ENCODE measurements at regions not wholly inside any gene's neighbourhood (a gene's known extent, or its start where the extent isn't known, plus 50 kb on each side); places are given as distances from the start of the nearest gene placed in this dataset.

GRCh38 chr2:824524-824923 is 126.1 kb upstream of the SNTG2 start:
- DNase-seq = no peak

GRCh38 chr2:821546-821945 is 129.1 kb upstream of the SNTG2 start:
- DNase-seq = no peak

GRCh38 chr2:819601-820000 is 131.0 kb upstream of the SNTG2 start:
- DNase-seq = no peak

- no peak for DNase-seq
Measured at GRCh38 chr2:819121-819520, 131.5 kb upstream of the SNTG2 start.

- DNase-seq = no peak
Measured at GRCh38 chr2:817336-818015, 133.2 kb upstream of the SNTG2 start.

GRCh38 chr2:816278-816677 is 134.4 kb upstream of the SNTG2 start:
- DNase-seq = no peak

GRCh38 chr2:810397-810796 is 133.2 kb upstream of the TMEM18 start:
- DNase-seq = no peak

GRCh38 chr2:807300-807699 is 130.1 kb upstream of the TMEM18 start:
- no peak for DNase-seq

- DNase-seq = no peak
Measured at GRCh38 chr2:805664-806063, 128.5 kb upstream of the TMEM18 start.

GRCh38 chr2:797993-798392 is 120.8 kb upstream of the TMEM18 start:
- DNase-seq = no peak

- DNase-seq = no peak
Measured at GRCh38 chr2:797556-797955, 120.3 kb upstream of the TMEM18 start.

- DNase-seq = no peak
Measured at GRCh38 chr2:796141-796985, 119.2 kb upstream of the TMEM18 start.

- no peak for DNase-seq
Measured at GRCh38 chr2:795531-796041, 118.4 kb upstream of the TMEM18 start.

- DNase-seq = no peak
Measured at GRCh38 chr2:794554-795241, 117.5 kb upstream of the TMEM18 start.

GRCh38 chr2:793236-793635 is 116.0 kb upstream of the TMEM18 start:
- DNase-seq = no peak

- DNase-seq = no peak
Measured at GRCh38 chr2:792687-793086, 115.5 kb upstream of the TMEM18 start.

- DNase-seq = no peak
Measured at GRCh38 chr2:790634-791245, 113.5 kb upstream of the TMEM18 start.

- DNase-seq = no peak
Measured at GRCh38 chr2:790081-790480, 112.9 kb upstream of the TMEM18 start.

- DNase-seq = no peak
Measured at GRCh38 chr2:789529-789928, 112.3 kb upstream of the TMEM18 start.

GRCh38 chr2:788227-789032 is 111.2 kb upstream of the TMEM18 start:
- DNase-seq = no peak

GRCh38 chr2:784753-785152 is 107.5 kb upstream of the TMEM18 start:
- no peak for DNase-seq

- DNase-seq = no peak
Measured at GRCh38 chr2:780581-780980, 103.4 kb upstream of the TMEM18 start.
